GM18498 (cell line): ENCODE measurements at regions not wholly inside any gene's neighbourhood (a gene's known extent, or its start where the extent isn't known, plus 50 kb on each side); places are given as distances from the start of the nearest gene placed in this dataset.
"Not testable (repeated sequence)": the region's sequence is repeated elsewhere in the genome, so short reads cannot be mapped to it uniquely, and the experiment has no call there.

Source experiments
- ATAC-seq: cut with Tn5 transposase; IDR thresholded peaks from one replicate; pipeline ENCODE4 v1.9.1; 2021; ENCODE audit warnings: mild to moderate bottlenecking, moderate library complexity; ENCODE audit not compliant: unreplicated experiment

DNA sequence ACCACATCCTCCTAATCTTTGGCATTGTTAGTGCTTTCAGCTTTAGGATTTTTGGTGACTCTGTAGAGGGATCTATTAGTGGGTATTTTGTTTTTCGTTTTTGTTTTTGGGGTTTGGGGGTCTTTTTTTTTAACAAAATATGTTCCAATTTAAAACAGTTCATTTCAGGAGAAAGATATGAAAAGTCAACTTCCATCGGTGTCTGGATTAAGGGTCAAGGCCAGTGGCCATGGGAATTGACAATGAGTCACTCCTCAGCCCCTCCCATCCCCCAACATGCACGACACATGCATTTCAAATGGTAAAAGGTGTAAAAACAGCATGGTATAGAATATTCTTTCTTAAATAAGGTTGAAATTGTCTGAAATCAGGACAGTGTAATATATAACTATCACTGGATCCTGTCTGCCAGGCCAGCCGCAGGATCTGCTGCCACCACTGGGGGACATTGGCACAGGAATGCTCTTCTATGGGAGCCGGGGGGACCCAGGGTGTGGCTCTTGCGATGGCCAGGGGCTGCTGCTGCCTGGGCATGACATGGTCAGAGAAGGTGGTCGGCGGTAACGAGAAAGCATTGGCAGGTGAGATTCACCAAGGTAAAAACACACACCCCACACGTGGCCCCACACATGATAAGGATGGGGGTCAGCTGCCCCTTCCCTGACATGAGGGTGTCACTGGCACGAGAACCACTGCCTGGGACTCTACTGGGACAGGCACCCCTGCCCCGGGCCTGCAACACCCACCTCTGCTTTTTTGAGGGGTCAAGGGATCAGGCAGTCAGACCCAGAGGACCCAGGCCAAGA, 126.2 kb upstream of the KCTD7 start:
- no peak for ATAC-seq

- ATAC-seq: no peak
These were observed 125.7 kb upstream of the KCTD7 start for GRCh38 chr7:66503036-66503370.

DNA sequence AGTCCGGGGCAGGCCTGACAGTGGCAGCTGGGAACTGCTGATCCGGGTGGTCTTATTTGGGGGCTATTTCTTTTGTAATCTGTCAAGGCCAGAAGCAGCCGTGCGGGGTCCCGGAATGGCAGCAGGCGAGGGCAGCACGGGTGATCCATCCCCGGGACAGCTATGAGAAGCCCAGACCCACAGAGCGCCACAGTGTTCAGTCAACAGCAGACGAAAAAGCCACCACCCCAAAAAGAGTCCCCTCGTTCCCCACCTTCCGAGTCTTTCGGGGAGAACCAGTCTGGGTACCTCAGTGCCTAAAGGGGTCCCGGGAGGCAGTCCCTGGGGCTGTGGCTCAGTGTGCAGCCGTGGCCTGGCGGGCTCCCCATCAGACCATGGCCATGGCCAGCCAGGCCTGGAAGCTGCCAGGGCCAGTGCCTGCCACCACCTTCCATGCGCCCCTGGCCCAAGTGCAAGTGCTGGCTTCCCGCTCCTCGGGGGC, 125.1 kb upstream of the KCTD7 start:
- ATAC-seq: no peak

DNA sequence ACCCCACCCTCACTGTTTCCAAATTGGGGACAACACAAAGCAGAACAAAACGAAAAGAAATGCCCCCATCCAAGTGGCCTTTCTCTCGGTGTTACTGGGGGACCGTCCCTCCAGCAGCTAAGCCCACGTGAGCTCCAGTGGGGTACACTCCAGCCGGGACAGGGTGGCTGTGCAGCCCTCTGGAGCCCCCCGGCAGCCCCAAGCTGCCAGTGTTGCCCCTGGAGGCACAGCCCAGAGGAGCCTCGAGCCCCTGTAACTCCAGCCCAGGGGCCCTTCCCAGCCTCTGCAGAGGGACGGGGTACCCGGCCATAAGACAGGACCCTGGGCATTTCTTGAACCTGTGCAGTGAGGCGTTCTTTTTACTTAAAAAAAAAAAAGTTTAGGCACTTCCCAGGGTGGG, 124.5 kb upstream of the KCTD7 start:
- no peak for ATAC-seq

- ATAC-seq: no peak
These were observed 123.7 kb upstream of the KCTD7 start for GRCh38 chr7:66505009-66505408.

DNA sequence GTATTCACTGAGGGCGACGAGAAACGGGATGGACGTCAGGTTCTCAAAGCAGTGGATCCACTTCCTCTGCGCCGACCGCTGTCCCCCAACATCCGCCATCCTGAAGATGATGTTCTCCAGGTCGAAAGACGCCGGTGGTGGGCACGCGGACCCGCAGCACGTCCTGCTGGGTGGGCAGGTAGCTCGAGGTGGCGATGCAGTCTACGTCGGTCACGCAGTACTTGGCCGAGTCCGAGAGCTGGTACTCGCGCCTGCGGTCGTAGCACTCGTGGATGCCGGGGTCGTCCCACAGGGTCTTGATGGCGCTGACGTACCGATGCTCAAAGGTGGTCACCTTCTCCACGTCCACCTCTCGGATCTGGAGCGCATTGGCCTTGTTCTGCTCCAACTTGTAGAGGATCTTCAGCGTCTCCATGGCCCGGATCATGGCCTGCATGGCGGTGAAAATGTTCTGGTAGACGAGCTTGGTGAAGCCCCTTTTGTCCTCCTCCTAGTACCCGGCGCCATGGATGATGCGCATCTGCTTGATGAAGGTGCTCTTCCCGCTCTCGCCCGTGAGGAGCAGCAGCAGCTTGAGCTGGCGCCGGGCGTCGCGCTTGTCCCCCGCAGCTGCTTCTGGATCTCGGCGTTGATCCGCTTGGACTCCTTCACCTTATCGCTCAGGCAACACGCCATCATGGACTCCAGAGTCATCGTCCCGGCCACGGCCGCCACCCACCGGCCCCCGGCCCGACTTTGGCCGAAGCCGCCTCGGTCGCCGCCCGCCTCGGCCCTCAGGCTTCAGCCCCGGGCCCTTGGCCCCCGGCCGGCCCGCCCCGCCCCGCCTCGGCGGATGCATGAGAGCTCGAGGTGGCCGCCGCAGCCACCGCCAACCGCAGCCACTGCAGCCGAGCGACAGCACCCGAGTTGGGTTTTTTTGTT, 122.9 kb upstream of the KCTD7 start:
- ATAC-seq: no peak

GRCh38 chr7:66506703-66507102, 122.0 kb upstream of the KCTD7 start:
- not testable (repeated sequence) for ATAC-seq

- no peak for ATAC-seq
These were observed 120.9 kb upstream of the KCTD7 start for GRCh38 chr7:66507764-66508296.

GRCh38 chr7:66508431-66508830, 120.2 kb upstream of the KCTD7 start:
- ATAC-seq: no peak

GRCh38 chr7:66514050-66514449, 114.6 kb upstream of the KCTD7 start:
- ATAC-seq: no peak

DNA sequence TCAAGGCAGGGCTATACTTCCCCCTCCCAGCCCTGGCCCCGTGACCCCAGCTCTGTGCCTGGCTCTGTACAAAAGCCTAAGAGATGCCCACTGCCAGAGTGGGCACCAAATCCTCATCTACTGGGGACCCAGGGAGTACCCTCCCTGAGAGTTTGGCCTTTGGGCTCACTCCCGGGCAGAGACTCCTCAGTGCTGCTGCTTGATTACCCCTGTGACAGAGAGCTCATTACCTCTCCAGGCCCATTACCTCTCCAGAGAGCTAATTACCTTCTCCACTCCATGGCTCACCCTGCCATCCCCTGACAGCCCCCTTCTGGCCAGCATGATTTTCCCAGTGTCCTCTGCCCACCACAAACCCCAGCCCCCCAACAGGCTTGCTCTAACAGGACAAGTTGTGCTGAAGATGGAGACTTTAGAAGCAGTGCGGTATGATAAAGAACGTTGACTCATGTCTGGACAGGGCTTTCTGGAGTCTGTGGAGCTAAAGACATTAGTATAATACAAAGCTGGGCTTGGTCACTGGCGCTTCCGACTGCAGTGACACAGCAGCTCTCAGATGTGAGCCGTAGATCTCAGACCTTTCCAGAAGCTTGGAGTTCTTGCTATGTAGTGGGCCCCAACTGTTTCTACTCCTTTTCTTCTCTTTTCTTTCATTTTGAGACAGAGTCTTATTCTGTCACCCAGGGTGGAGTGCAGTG, 111.3 kb upstream of the KCTD7 start:
- ATAC-seq: no peak

DNA sequence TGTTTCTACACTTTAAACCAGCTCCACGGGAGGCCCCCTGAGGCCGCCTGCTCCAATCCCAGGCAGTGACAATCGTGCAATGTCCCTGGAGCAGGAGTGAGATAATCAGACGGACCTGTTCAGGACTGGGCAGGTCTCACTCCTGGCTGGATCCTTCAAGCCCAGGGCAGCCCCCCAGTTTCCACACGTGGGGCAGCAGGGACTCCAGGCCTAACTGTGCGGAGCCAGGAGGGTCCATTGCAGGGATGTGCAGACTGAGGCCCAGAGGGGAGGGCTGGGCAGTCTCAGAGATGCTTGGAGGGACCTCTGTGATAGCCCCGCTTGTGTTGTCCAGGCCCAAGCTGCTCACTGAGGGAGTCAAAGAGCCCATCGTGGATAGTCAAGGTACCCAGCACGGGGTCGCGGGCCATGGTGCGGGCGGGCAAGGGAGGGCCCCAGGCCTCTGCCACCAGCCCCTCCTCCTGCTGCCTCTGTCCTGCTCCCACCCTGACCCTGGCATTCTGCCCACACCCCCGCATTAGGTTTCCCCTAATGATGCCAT, 110.5 kb upstream of the KCTD7 start:
- ATAC-seq: no peak

GRCh38 chr7:66521675-66522074, 107.0 kb upstream of the KCTD7 start:
- ATAC-seq: no peak

GRCh38 chr7:66522518-66522917, 106.2 kb upstream of the KCTD7 start:
- no peak for ATAC-seq

GRCh38 chr7:66523409-66523808, 105.3 kb upstream of the KCTD7 start:
- no peak for ATAC-seq

DNA sequence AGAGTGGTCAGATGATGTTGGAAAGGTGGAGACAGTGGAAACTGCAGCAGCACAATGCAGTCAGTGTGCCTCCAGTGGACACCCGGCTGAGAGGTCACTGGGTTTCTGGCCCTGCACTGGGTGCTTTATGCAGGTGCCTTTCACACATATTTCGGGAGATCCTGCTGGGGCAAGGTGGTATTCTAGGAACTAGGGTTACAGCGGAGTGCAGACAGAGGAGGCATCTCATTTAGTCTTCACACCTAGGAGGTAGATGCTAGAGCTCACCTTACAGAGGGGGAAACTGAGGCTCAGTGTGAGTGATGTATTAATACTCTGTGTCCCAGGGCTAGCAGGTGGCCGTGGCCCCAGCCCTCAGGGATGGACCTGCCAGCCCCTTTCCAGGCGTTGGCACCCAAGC, 103.9 kb upstream of the KCTD7 start:
- no peak for ATAC-seq

DNA sequence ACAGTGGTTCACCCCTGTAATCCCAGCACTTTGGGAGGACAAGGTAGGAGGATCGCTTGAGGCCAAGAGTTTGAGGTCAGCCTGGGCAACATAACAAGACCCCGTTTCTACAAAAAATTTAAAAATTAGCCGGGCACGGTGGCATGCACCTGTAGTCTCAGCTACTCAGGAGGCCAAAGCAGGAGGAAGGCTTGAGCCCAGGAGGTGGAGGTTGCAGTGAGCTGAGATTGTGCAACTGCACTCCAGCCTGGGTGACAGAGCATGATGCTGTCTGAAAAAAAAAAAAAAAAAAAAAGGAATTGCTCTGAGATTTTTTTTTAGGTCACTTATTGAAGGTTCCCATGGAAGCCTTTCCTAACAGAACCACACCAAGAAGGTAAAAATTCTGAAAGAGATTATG, 101.9 kb upstream of the KCTD7 start:
- ATAC-seq: not testable (repeated sequence)

GRCh38 chr7:66528652-66529051, 100.0 kb upstream of the KCTD7 start:
- ATAC-seq: no peak

- no peak for ATAC-seq
These were observed 98.6 kb upstream of the KCTD7 start for GRCh38 chr7:66529883-66530610.
